ENCODE measurements at regions not wholly inside any gene's neighbourhood (a gene's known extent, or its start where the extent isn't known, plus 50 kb on each side); places are given as distances from the start of the nearest gene placed in this dataset.

DNA sequence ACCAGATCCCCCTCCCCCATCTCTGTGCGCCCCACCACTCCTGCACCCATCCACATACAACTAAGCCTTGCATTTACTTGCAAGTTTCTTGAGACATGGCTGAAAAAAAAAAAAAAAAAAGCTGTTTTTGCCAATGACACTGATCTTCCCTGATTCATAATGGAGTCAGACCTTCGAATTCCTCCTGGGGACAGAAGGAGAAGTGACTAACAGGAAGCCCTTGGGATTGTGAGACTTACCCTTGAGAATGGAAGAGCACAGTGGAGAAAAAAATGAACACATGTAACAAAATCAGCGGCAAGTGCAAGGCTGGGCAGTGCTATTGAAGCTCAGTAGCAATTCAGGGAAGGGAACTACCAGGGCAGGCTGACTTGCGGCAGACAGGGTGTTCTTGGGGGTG is 288.4 kb downstream of the BCOR start:
- 78 to 82% (median 81%) methylated on average over 4 of the region's 4 CpGs for WGBS, 3 donors
- Histone ChIP-seq H3K27ac (no peak overlapping the region), H3K4me1 (ENCODE audit: insufficient read depth) (peaks cover 3% of the 10 kb centered on the region), H3K27me3 (no peaks in the 10 kb centered on the region), H3K4me3 (no peak overlapping the region), H3K9me3 (no peaks in the 10 kb centered on the region), H3K36me3 (no peaks in the 10 kb centered on the region)
- no peak for DNase-seq
- intact Hi-C loops (cut with DNase I): no loop called here
- TF ChIP-seq, protein P1, sequence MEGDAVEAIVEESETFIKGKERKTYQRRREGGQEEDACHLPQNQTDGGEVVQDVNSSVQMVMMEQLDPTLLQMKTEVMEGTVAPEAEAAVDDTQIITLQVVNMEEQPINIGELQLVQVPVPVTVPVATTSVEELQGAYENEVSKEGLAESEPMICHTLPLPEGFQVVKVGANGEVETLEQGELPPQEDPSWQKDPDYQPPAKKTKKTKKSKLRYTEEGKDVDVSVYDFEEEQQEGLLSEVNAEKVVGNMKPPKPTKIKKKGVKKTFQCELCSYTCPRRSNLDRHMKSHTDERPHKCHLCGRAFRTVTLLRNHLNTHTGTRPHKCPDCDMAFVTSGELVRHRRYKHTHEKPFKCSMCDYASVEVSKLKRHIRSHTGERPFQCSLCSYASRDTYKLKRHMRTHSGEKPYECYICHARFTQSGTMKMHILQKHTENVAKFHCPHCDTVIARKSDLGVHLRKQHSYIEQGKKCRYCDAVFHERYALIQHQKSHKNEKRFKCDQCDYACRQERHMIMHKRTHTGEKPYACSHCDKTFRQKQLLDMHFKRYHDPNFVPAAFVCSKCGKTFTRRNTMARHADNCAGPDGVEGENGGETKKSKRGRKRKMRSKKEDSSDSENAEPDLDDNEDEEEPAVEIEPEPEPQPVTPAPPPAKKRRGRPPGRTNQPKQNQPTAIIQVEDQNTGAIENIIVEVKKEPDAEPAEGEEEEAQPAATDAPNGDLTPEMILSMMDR (IDR thresholded peaks at IDR 0.05): no peak
- TF ChIP-seq POLR2A (IDR thresholded peaks at IDR 0.05) (no peak), EP300 (IDR thresholded peaks at IDR 0.05) (no peak)

DNA sequence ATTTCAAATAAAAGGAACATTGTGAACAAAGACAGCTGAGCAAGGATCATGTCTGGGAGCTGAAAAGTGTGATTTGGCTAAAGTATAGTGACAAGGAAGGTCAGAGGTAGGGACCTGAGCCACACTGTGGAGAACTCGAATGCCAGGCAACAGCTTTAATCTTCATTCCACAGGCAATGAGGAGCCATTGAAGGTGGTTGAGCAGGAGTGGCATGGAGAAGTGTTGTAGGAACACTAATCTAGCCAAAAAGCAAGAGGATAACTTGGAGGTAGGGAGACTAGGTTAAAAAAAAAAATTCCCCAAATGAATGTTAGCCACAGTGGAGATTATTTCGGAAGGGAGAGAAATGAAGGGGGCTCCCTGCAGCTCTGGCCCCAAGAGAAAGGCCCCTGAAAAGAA is 286.9 kb downstream of the BCOR start:
- H3K27me3 ChIP-seq: no peaks in the 10 kb centered on the region
- TF ChIP-seq POLR2A (IDR thresholded peaks at IDR 0.05): no peak
- TF ChIP-seq EP300 (IDR thresholded peaks at IDR 0.05): no peak
- TF ChIP-seq, protein P1 (IDR thresholded peaks at IDR 0.05): no peak
- no peaks in the 10 kb centered on the region for H3K36me3 ChIP-seq
- peaks cover 3% of the 10 kb centered on the region for H3K4me1 ChIP-seq (ENCODE audit: insufficient read depth)
- H3K9me3 ChIP-seq: no peaks in the 10 kb centered on the region
- 78 to 85% (median 79%) methylated on average over 2 of the region's 2 CpGs for WGBS, 3 donors
- H3K4me3 ChIP-seq: no peak overlapping the region
- no peak for DNase-seq
- intact Hi-C loops (cut with DNase I): loop anchor here in 2 of 4 donors (10.0 kb wide), 3 partner anchors 204 to 454 kb away; no protein-coding TSS in a partner anchor
- no peak overlapping the region for H3K27ac ChIP-seq

DNA sequence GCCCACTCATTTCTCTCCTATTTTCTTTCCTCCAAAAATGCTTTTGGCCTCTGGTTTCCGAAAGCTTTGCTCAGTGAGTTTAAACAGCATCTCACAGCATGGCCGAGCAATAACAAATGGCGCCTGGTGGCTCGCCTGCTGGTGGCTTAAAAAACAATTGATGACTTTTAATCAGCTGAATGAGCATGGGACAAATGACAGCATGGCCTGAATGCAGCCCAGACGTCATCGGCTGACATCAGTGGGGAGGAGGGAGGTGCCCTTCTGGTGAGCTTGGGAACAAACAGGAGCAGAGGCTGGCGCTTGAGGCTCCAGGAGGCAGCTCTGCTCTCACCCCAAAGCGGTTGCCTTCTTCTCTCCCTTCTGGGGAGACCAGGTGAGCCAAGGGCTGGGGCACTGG is 286.4 kb downstream of the BCOR start:
- WGBS, 3 donors: 75 to 80% (median 78%) methylated on average over 8 of the region's 8 CpGs
- H3K36me3 ChIP-seq: no peaks in the 10 kb centered on the region
- no peaks in the 10 kb centered on the region for H3K27me3 ChIP-seq
- no peaks in the 10 kb centered on the region for H3K9me3 ChIP-seq
- H3K4me3 ChIP-seq: no peak overlapping the region
- no peak overlapping the region for H3K27ac ChIP-seq
- peaks cover 3% of the 10 kb centered on the region for H3K4me1 ChIP-seq (ENCODE audit: insufficient read depth)
- TF ChIP-seq, protein P1 (IDR thresholded peaks at IDR 0.05): no peak
- no peak for TF ChIP-seq EP300 (IDR thresholded peaks at IDR 0.05)
- TF ChIP-seq POLR2A (IDR thresholded peaks at IDR 0.05): no peak
- DNase-seq: no peak
- intact Hi-C loops (cut with DNase I): loop anchor here in 2 of 4 donors (10.0 kb wide), 3 partner anchors 203 to 453 kb away; no protein-coding TSS in a partner anchor

DNA sequence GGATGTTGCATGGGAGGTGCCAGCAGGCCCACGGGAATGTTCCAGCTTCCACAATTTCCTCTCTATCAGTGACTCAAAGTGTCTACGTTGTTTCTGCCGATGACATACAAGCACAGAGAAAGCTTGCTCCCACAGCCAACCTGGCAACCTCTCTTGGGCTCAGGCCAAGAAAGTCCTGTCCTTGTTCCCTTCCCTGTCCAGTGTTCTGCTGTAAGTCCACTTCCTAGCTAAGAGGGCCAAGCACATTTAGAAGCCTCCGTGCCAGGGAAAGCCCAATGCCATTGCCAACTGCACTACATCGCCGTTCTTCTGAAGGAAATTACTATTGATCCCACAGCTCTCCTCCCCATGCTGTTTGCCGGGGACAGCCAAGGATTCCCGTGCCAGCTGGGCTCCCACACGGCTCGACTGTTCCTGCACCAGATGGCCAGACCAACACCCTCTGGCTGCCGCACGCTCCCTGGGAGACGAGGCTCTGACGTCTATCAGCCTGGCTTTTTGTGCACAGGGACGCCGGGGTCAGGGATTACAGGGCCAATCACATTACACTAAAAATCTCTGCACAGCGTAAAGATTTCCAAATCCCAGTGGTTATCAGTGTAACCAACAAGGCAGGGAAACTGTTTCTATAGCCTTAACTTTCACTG is 284.0 kb downstream of the BCOR start:
- peak overlapping the region in 1 of 2 donors; percentile 7 for H3K27ac ChIP-seq
- DNase-seq: peak; percentile 71 to 81 (median 74)
- 38 to 46% (median 44%) methylated on average over 17 of the region's 17 CpGs for WGBS, 3 donors
- no peaks in the 10 kb centered on the region for H3K27me3 ChIP-seq
- no peaks in the 10 kb centered on the region for H3K9me3 ChIP-seq
- no peaks in the 10 kb centered on the region for H3K36me3 ChIP-seq
- no peak overlapping the region for H3K4me3 ChIP-seq
- intact Hi-C loops (cut with DNase I): loop anchor here in 2 of 4 donors (10.0 kb wide), 3 partner anchors 201 to 451 kb away; no protein-coding TSS in a partner anchor
- TF ChIP-seq EP300 (IDR thresholded peaks at IDR 0.05) (no peak), POLR2A (IDR thresholded peaks at IDR 0.05) (no peak)
- TF ChIP-seq, protein P1 (IDR thresholded peaks at IDR 0.05): no peak
- H3K4me1 ChIP-seq (ENCODE audit: insufficient read depth): peaks cover 3% of the 10 kb centered on the region

Data from ovary (tissue), 7 donors.